CD8-positive, alpha-beta memory T cell (primary cell): ENCODE measurements at regions not wholly inside any gene's neighbourhood (a gene's known extent, or its start where the extent isn't known, plus 50 kb on each side); places are given as distances from the start of the nearest gene placed in this dataset.

Source experiments
- CTCF ChIA-PET: fragments of 350-600 bp; sonication (Branson Sonifier 250); formaldehyde crosslinking; loops from one replicate; lab custom pipeline; 2021; ENCODE audit warnings: antibody characterized with exemption; lab: Charles Lee
- POLR2A ChIA-PET: fragments of 350-600 bp; sonication (Branson Sonifier 250); formaldehyde crosslinking; loops from one replicate; lab custom pipeline; 2021; ENCODE audit warnings: antibody characterized with exemption; lab: Charles Lee
- DNase-seq, 5 donors: peaks; one replicate each; pipeline versions ENCODE4 v3.0.0 to v3.0.0-alpha.2; 2020 to 2022; ENCODE audit warnings: mixed read lengths in 1 of 5
- H3K27ac ChIP-seq: one replicate; pipeline ENCODE4 v1.7.0; 2013; ENCODE audit warnings: low read depth, mild to moderate bottlenecking, low read length, moderate library complexity
- H3K27me3 ChIP-seq: 2 replicates; pipeline ENCODE4 v1.7.0; 2013; ENCODE audit warnings: low read length, mild to moderate bottlenecking; ENCODE audit not compliant: insufficient read depth, poor library complexity, severe bottlenecking
- H3K36me3 ChIP-seq: 2 replicates; pipeline ENCODE4 v1.7.0; 2013; ENCODE audit warnings: mild to moderate bottlenecking, low read length, moderate library complexity; ENCODE audit not compliant: insufficient read depth
- H3K4me1 ChIP-seq: 2 replicates; pipeline ENCODE4 v1.7.0; 2013; ENCODE audit warnings: mild to moderate bottlenecking, low read length, moderate library complexity; ENCODE audit not compliant: insufficient read depth
- H3K4me3 ChIP-seq: 2 replicates; pipeline ENCODE4 v1.7.0; 2013; ENCODE audit warnings: mild to moderate bottlenecking, low read length
- H3K9me3 ChIP-seq: 2 replicates; pipeline ENCODE4 v1.7.0; 2013; ENCODE audit warnings: mild to moderate bottlenecking, low read length
- H3K27ac Mint-ChIP-seq, 8 donors: one replicate each; pipeline ENCODE4 v1.8.0; 2020 to 2021; ENCODE audit warnings: mixed read lengths in 8 of 8, mild to moderate bottlenecking in 6 of 8, inconsistent platforms in 3 of 8, moderate library complexity in 3 of 8
- H3K27me3 Mint-ChIP-seq, 2 donors: one replicate each; pipeline ENCODE4 v1.8.0; 2020 to 2021; ENCODE audit warnings: mixed read lengths in 2 of 2, mild to moderate bottlenecking in 1 of 2, moderate library complexity in 1 of 2
- H3K36me3 Mint-ChIP-seq, 3 donors: one replicate each; pipeline ENCODE4 v1.8.0; 2020 to 2021; ENCODE audit warnings: mixed read lengths in 3 of 3, inconsistent platforms in 1 of 3, mild to moderate bottlenecking in 1 of 3
- H3K4me1 Mint-ChIP-seq, 3 donors: one replicate each; pipeline ENCODE4 v1.8.0; 2020 to 2021; ENCODE audit warnings: mixed read lengths in 3 of 3, inconsistent platforms in 1 of 3, mild to moderate bottlenecking in 1 of 3
- H3K4me3 Mint-ChIP-seq, 7 donors: one replicate each; pipeline ENCODE4 v1.8.0; 2020 to 2021; ENCODE audit warnings: mixed read lengths in 7 of 7, mild to moderate bottlenecking in 6 of 7, moderate library complexity in 4 of 7, inconsistent platforms in 2 of 7
- H3K9me3 Mint-ChIP-seq, 5 donors: one replicate each; pipeline ENCODE4 v1.8.0; 2020 to 2022; ENCODE audit warnings: mixed read lengths in 5 of 5, mild to moderate bottlenecking in 3 of 5, moderate library complexity in 2 of 5, inconsistent platforms in 1 of 5

GRCh38 chr14:53358166-53358565 lies 205.0 kb upstream of the DDHD1 start:
- Histone ChIP-seq H3K4me3 (no peak overlapping the region), H3K27me3 (no peaks in the 10 kb centered on the region), H3K4me1 (no peaks in the 10 kb centered on the region), H3K36me3 (no peaks in the 10 kb centered on the region), H3K9me3 (no peaks in the 10 kb centered on the region), H3K27ac (no peak overlapping the region)
- H3K4me1 Mint-ChIP-seq, result no peaks in the 10 kb centered on the region
- H3K27ac Mint-ChIP-seq, result no peak overlapping the region
- ChIA-PET POLR2A (no interaction called here), CTCF (no interaction called here)
- peaks cover 0 to 35% (median 2%) of the 10 kb centered on the region in 3 donors for H3K36me3 Mint-ChIP-seq
- H3K9me3 Mint-ChIP-seq, result peaks cover 0 to 13% (median 4%) of the 10 kb centered on the region in 5 donors
- no peak overlapping the region for H3K4me3 Mint-ChIP-seq
- H3K27me3 Mint-ChIP-seq, result no peaks in the 10 kb centered on the region
- no peak for DNase-seq

DNA sequence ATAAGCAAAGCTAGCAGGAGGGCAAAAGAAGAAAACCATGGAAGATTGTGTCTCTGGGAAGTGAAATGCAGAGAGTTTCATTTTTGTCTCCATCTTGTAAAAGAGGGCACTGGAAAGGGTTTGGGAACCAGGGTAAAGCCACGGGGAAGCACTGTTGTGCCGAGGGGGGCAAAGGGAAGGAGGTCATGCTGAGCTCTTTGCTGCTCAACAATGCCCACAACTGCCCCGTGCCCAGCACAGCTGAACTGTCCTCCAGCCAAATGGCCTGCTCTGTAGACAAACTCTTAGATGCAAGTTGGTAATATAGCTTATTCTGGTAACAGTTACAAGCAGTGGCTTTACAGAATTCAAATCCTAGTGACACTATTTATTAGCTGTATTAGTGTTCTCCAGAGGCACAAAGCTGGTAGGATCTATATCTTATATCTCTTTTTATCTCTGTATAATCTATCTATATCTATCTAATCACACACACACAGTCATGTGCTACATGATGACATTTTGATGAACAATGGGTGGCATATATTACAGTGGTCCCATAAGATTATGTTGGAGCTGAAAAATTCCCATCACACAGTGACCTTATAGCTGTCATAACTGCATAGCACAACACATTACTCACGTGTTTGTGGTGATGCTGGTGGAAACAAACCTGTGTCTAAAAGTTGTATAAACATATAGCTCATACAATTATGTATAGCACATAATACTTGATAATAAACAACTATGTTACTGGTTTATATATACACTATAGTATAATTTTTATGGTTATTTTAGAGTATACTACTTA lies 203.4 kb upstream of the DDHD1 start:
- Histone ChIP-seq H3K27ac (no peak overlapping the region), H3K27me3 (no peaks in the 10 kb centered on the region), H3K4me3 (no peak overlapping the region), H3K36me3 (no peaks in the 10 kb centered on the region), H3K4me1 (no peaks in the 10 kb centered on the region), H3K9me3 (no peaks in the 10 kb centered on the region)
- Mint-ChIP-seq H3K27ac (no peak overlapping the region), H3K4me3 (no peak overlapping the region), H3K27me3 (no peaks in the 10 kb centered on the region), H3K4me1 (no peaks in the 10 kb centered on the region), H3K36me3 (peaks cover 0 to 34% (median 0%) of the 10 kb centered on the region in 3 donors), H3K9me3 (peaks cover 0 to 8% (median 0%) of the 10 kb centered on the region in 5 donors)
- no peak for DNase-seq
- CTCF ChIA-PET, result no interaction called here
- POLR2A ChIA-PET, result no interaction called here

- no peak overlapping the region for H3K27ac Mint-ChIP-seq
- CTCF ChIA-PET, result no interaction called here
- peaks cover 0 to 38% (median 2%) of the 10 kb centered on the region in 3 donors for H3K36me3 Mint-ChIP-seq
Observed at GRCh38 chr14:53355581-53356112, 202.5 kb upstream of the DDHD1 start.

DNA sequence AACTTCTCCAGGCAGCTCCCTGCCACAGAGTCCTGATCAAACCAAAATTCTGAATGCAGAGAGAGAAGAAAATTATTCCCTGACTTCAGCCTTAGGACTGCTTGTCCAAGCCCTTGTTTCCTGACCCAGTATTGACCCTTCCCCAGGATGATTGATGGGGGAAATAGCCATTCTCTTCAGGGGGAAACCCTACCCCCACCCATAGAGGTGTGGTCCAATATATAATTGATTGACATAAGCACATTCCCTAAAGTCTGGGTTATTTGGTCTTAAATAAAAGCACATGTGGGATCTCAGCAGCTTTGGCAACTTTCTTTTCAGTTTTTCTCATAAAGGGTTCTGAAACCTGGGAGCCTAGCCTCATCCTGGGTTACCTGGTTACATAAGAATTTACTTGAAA lies 201.2 kb upstream of the DDHD1 start:
- Histone ChIP-seq H3K4me3 (no peak overlapping the region), H3K36me3 (no peaks in the 10 kb centered on the region), H3K4me1 (no peaks in the 10 kb centered on the region), H3K27me3 (no peaks in the 10 kb centered on the region), H3K9me3 (no peaks in the 10 kb centered on the region), H3K27ac (no peak overlapping the region)
- Mint-ChIP-seq H3K4me3 (no peak overlapping the region), H3K36me3 (peaks cover 0 to 29% (median 2%) of the 10 kb centered on the region in 3 donors), H3K27ac (no peak overlapping the region), H3K4me1 (no peaks in the 10 kb centered on the region), H3K9me3 (peaks cover 0 to 2% (median 0%) of the 10 kb centered on the region in 5 donors), H3K27me3 (no peaks in the 10 kb centered on the region)
- no peak for DNase-seq
- CTCF ChIA-PET, result interaction anchor here (1.7 kb wide), 1 partner anchor 10 kb away, joined by 5 read pairs; no protein-coding TSS in a partner anchor
- POLR2A ChIA-PET, result no interaction called here

More at GRCh38 chr14:53355581-53356112, 202.5 kb upstream of the DDHD1 start:
- H3K4me1 ChIP-seq, result no peaks in the 10 kb centered on the region
- no peak for DNase-seq
- POLR2A ChIA-PET, result no interaction called here
- Mint-ChIP-seq H3K9me3 (peaks cover 0 to 8% (median 0%) of the 10 kb centered on the region in 5 donors), H3K4me1 (no peaks in the 10 kb centered on the region), H3K4me3 (no peak overlapping the region), H3K27me3 (no peaks in the 10 kb centered on the region)
- no peaks in the 10 kb centered on the region for H3K36me3 ChIP-seq
- H3K27me3 ChIP-seq, result no peaks in the 10 kb centered on the region
- H3K27ac ChIP-seq, result no peak overlapping the region
- no peak overlapping the region for H3K4me3 ChIP-seq
- H3K9me3 ChIP-seq, result no peaks in the 10 kb centered on the region

GRCh38 chr14:53350866-53351265 lies 197.7 kb upstream of the DDHD1 start:
- Histone ChIP-seq H3K9me3 (no peaks in the 10 kb centered on the region), H3K27me3 (no peaks in the 10 kb centered on the region), H3K4me1 (no peaks in the 10 kb centered on the region), H3K36me3 (no peaks in the 10 kb centered on the region), H3K27ac (no peak overlapping the region), H3K4me3 (no peak overlapping the region)
- Mint-ChIP-seq H3K36me3 (peaks cover 0 to 26% (median 2%) of the 10 kb centered on the region in 3 donors), H3K27ac (no peak overlapping the region), H3K4me3 (no peak overlapping the region), H3K9me3 (no peaks in the 10 kb centered on the region), H3K4me1 (no peaks in the 10 kb centered on the region), H3K27me3 (no peaks in the 10 kb centered on the region)
- no peak for DNase-seq
- POLR2A ChIA-PET, result no interaction called here
- CTCF ChIA-PET, result no interaction called here

- Histone ChIP-seq H3K4me1 (no peaks in the 10 kb centered on the region), H3K4me3 (no peak overlapping the region), H3K27me3 (no peaks in the 10 kb centered on the region), H3K36me3 (no peaks in the 10 kb centered on the region), H3K9me3 (no peaks in the 10 kb centered on the region), H3K27ac (no peak overlapping the region)
- Mint-ChIP-seq H3K36me3 (peaks cover 0 to 26% (median 2%) of the 10 kb centered on the region in 3 donors), H3K27ac (no peak overlapping the region), H3K27me3 (no peaks in the 10 kb centered on the region), H3K4me3 (no peak overlapping the region), H3K4me1 (no peaks in the 10 kb centered on the region), H3K9me3 (no peaks in the 10 kb centered on the region)
- ChIA-PET POLR2A (no interaction called here), CTCF (no interaction called here)
- DNase-seq, result no peak
Observed at GRCh38 chr14:53350429-53350828, 197.3 kb upstream of the DDHD1 start.

DNA sequence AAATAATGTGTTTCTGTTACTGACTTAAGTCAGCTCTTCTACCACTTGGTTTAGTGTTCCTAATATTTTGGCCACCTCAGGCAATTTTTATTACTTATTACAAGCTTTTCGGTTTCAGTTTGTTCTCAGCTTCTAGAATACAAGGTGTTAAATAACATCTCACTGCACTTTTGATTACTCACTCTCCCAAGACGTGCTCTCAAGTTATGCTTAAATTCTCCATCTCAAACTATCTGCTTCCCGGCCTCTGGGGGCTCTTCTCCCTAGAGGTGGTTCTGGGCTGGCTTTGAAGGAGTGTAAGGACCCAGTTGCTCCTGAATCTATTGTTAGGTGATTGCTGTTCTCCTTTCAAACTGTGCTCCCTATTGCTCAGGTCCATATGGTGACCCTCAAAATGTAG lies 193.9 kb upstream of the DDHD1 start:
- Mint-ChIP-seq H3K4me3 (no peak overlapping the region), H3K9me3 (no peaks in the 10 kb centered on the region), H3K27me3 (no peaks in the 10 kb centered on the region), H3K27ac (no peak overlapping the region), H3K36me3 (peaks cover 0 to 15% (median 2%) of the 10 kb centered on the region in 3 donors), H3K4me1 (no peaks in the 10 kb centered on the region)
- Histone ChIP-seq H3K27ac (no peak overlapping the region), H3K4me3 (no peak overlapping the region), H3K4me1 (no peaks in the 10 kb centered on the region), H3K36me3 (no peaks in the 10 kb centered on the region), H3K27me3 (no peaks in the 10 kb centered on the region), H3K9me3 (no peaks in the 10 kb centered on the region)
- no peak for DNase-seq
- POLR2A ChIA-PET, result no interaction called here
- CTCF ChIA-PET, result no interaction called here

- no peaks in the 10 kb centered on the region for H3K9me3 ChIP-seq
- Mint-ChIP-seq H3K27me3 (no peaks in the 10 kb centered on the region), H3K36me3 (peaks cover 0 to 5% (median 2%) of the 10 kb centered on the region in 3 donors), H3K4me3 (no peak overlapping the region), H3K4me1 (no peaks in the 10 kb centered on the region), H3K9me3 (peaks cover 0 to 6% (median 0%) of the 10 kb centered on the region in 5 donors), H3K27ac (no peak overlapping the region)
- no peak for DNase-seq
- H3K4me3 ChIP-seq, result no peak overlapping the region
- H3K4me1 ChIP-seq, result no peaks in the 10 kb centered on the region
- H3K36me3 ChIP-seq, result no peaks in the 10 kb centered on the region
- CTCF ChIA-PET, result interaction anchor here (0.8 kb wide), 1 partner anchor 128 kb away, joined by 3 read pairs; no protein-coding TSS in a partner anchor
- H3K27me3 ChIP-seq, result no peaks in the 10 kb centered on the region
- POLR2A ChIA-PET, result no interaction called here
- H3K27ac ChIP-seq, result no peak overlapping the region
Observed at GRCh38 chr14:53341324-53341723, 188.2 kb upstream of the DDHD1 start.
